HG02610 (cell line): ENCODE measurements at regions not wholly inside any gene's neighbourhood (a gene's known extent, or its start where the extent isn't known, plus 50 kb on each side); places are given as distances from the start of the nearest gene placed in this dataset.

Source experiments
- ATAC-seq: cut with Tn5 transposase; IDR thresholded peaks from one replicate; pipeline ENCODE4 v1.9.1; 2021; ENCODE audit warnings: mild to moderate bottlenecking, moderate library complexity; ENCODE audit not compliant: unreplicated experiment

GRCh38 chr5:61263072-61263471 is 69.0 kb upstream of the ZSWIM6 start:
- ATAC-seq, result no peak

GRCh38 chr5:61263561-61264272 is 68.3 kb upstream of the ZSWIM6 start:
- no peak for ATAC-seq

GRCh38 chr5:61264273-61264661 is 67.8 kb upstream of the ZSWIM6 start:
- ATAC-seq, result no peak

GRCh38 chr5:61267116-61267515 is 64.9 kb upstream of the ZSWIM6 start:
- no peak for ATAC-seq

- ATAC-seq, result no peak
These were observed 63.2 kb upstream of the ZSWIM6 start for GRCh38 chr5:61268871-61269270.

- no peak for ATAC-seq
These were observed 61.4 kb upstream of the ZSWIM6 start for GRCh38 chr5:61270510-61271165.

- ATAC-seq, result no peak
These were observed 59.4 kb upstream of the ZSWIM6 start for GRCh38 chr5:61272688-61273087.

GRCh38 chr5:61273279-61273975 is 58.6 kb upstream of the ZSWIM6 start:
- no peak for ATAC-seq

GRCh38 chr5:61274511-61274911 is 57.5 kb upstream of the ZSWIM6 start:
- no peak for ATAC-seq

- no peak for ATAC-seq
These were observed 56.2 kb upstream of the ZSWIM6 start for GRCh38 chr5:61275841-61276240.

GRCh38 chr5:61277190-61277589 is 54.9 kb upstream of the ZSWIM6 start:
- ATAC-seq, result no peak

GRCh38 chr5:61277781-61278180 is 54.3 kb upstream of the ZSWIM6 start:
- no peak for ATAC-seq

GRCh38 chr5:61279725-61280124 is 52.3 kb upstream of the ZSWIM6 start:
- ATAC-seq, result no peak

- ATAC-seq, result no peak
These were observed 51.9 kb upstream of the ZSWIM6 start for GRCh38 chr5:61280205-61280604.

- ATAC-seq, result no peak
These were observed 51.2 kb upstream of the ZSWIM6 start for GRCh38 chr5:61280761-61281427.

- no peak for ATAC-seq
These were observed 50.4 kb upstream of the ZSWIM6 start for GRCh38 chr5:61281686-61282085.
